ENCODE measurements at regions not wholly inside any gene's neighbourhood (a gene's known extent, or its start where the extent isn't known, plus 50 kb on each side); places are given as distances from the start of the nearest gene placed in this dataset.

- H3K27me3 ChIP-seq (ENCODE audit: insufficient read depth, low read depth, severe bottlenecking): no peaks in the 10 kb centered on the region
- no peak overlapping the region for H3K27ac ChIP-seq
- no peak for TF ChIP-seq CTCF (IDR thresholded peaks at IDR 0.05; ENCODE audit: low read depth, low read length)
- DNase-seq: no peak
- H3K9me3 ChIP-seq (ENCODE audit: severe bottlenecking): no peaks in the 10 kb centered on the region
- no peak overlapping the region for H3K4me3 ChIP-seq (ENCODE audit: low read depth, low read length)
- no peaks in the 10 kb centered on the region for H3K36me3 ChIP-seq
These were observed 184.5 kb upstream of the MARCKS start for GRCh38 chr6:113672491-113673149.

GRCh38 chr6:113674075-113674474 lies 183.1 kb upstream of the MARCKS start:
- no peak for TF ChIP-seq CTCF (IDR thresholded peaks at IDR 0.05; ENCODE audit: low read depth, low read length)
- Histone ChIP-seq H3K36me3 (no peaks in the 10 kb centered on the region), H3K4me3 (ENCODE audit: low read depth, low read length) (no peak overlapping the region), H3K27me3 (ENCODE audit: insufficient read depth, low read depth, severe bottlenecking) (no peaks in the 10 kb centered on the region), H3K9me3 (ENCODE audit: severe bottlenecking) (no peaks in the 10 kb centered on the region), H3K27ac (no peak overlapping the region)
- no peak for DNase-seq

GRCh38 chr6:113676057-113676456 lies 181.1 kb upstream of the MARCKS start:
- H3K9me3 ChIP-seq (ENCODE audit: severe bottlenecking): no peaks in the 10 kb centered on the region
- no peaks in the 10 kb centered on the region for H3K36me3 ChIP-seq
- no peak for DNase-seq
- H3K4me3 ChIP-seq (ENCODE audit: low read depth, low read length): no peak overlapping the region
- H3K27me3 ChIP-seq (ENCODE audit: insufficient read depth, low read depth, severe bottlenecking): no peaks in the 10 kb centered on the region
- no peak for TF ChIP-seq CTCF (IDR thresholded peaks at IDR 0.05; ENCODE audit: low read depth, low read length)
- H3K27ac ChIP-seq: no peak overlapping the region

- Histone ChIP-seq H3K36me3 (no peaks in the 10 kb centered on the region), H3K27me3 (ENCODE audit: insufficient read depth, low read depth, severe bottlenecking) (no peaks in the 10 kb centered on the region), H3K4me3 (ENCODE audit: low read depth, low read length) (no peak overlapping the region), H3K9me3 (ENCODE audit: severe bottlenecking) (no peaks in the 10 kb centered on the region), H3K27ac (no peak overlapping the region)
- no peak for TF ChIP-seq CTCF (IDR thresholded peaks at IDR 0.05; ENCODE audit: low read depth, low read length)
- no peak for DNase-seq
These were observed 180.2 kb upstream of the MARCKS start for GRCh38 chr6:113676968-113677367.

- DNase-seq: no peak
- Histone ChIP-seq H3K9me3 (ENCODE audit: severe bottlenecking) (no peaks in the 10 kb centered on the region), H3K36me3 (no peaks in the 10 kb centered on the region), H3K27ac (no peak overlapping the region), H3K27me3 (ENCODE audit: insufficient read depth, low read depth, severe bottlenecking) (no peaks in the 10 kb centered on the region), H3K4me3 (ENCODE audit: low read depth, low read length) (no peak overlapping the region)
- no peak for TF ChIP-seq CTCF (IDR thresholded peaks at IDR 0.05; ENCODE audit: low read depth, low read length)
These were observed 178.1 kb upstream of the MARCKS start for GRCh38 chr6:113679051-113679450.

GRCh38 chr6:113680301-113680700 lies 176.8 kb upstream of the MARCKS start:
- Histone ChIP-seq H3K27me3 (ENCODE audit: insufficient read depth, low read depth, severe bottlenecking) (no peaks in the 10 kb centered on the region), H3K9me3 (ENCODE audit: severe bottlenecking) (no peaks in the 10 kb centered on the region), H3K4me3 (ENCODE audit: low read depth, low read length) (no peak overlapping the region), H3K27ac (no peak overlapping the region), H3K36me3 (no peaks in the 10 kb centered on the region)
- no peak for DNase-seq
- no peak for TF ChIP-seq CTCF (IDR thresholded peaks at IDR 0.05; ENCODE audit: low read depth, low read length)

Measured in WERI-Rb-1 (cell line).